ENCODE measurements at regions not wholly inside any gene's neighbourhood (a gene's known extent, or its start where the extent isn't known, plus 50 kb on each side); places are given as distances from the start of the nearest gene placed in this dataset.

DNA sequence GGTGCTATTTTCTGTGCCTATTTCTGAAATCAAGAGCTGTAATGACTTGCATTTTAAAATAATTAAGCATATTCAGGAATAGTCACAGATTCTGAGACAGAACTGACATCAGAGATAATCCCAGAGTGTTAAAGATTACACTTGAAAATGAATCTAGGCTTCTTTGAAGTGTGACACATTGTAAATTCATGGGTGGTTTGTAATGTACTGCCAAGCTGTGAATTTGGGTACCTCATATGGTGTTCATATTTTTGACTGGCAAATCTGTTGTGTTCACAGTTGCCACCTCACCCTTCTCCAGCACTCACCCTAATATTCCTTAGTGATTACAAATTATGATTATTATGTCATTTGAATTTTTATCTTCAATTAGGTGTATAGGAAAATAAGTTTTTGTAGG, 78.5 kb upstream of the CSRP2 start:
- H3K36me3 ChIP-seq (ENCODE audit: insufficient read depth, low read length), result no peaks in the 10 kb centered on the region
- H4K20me1 ChIP-seq (ENCODE audit: insufficient read depth, low read length), result no peaks in the 10 kb centered on the region
- no peak for DNase-seq (ENCODE audit: insufficient read length, low spot score, missing footprints)
- TF ChIP-seq, protein P1, sequence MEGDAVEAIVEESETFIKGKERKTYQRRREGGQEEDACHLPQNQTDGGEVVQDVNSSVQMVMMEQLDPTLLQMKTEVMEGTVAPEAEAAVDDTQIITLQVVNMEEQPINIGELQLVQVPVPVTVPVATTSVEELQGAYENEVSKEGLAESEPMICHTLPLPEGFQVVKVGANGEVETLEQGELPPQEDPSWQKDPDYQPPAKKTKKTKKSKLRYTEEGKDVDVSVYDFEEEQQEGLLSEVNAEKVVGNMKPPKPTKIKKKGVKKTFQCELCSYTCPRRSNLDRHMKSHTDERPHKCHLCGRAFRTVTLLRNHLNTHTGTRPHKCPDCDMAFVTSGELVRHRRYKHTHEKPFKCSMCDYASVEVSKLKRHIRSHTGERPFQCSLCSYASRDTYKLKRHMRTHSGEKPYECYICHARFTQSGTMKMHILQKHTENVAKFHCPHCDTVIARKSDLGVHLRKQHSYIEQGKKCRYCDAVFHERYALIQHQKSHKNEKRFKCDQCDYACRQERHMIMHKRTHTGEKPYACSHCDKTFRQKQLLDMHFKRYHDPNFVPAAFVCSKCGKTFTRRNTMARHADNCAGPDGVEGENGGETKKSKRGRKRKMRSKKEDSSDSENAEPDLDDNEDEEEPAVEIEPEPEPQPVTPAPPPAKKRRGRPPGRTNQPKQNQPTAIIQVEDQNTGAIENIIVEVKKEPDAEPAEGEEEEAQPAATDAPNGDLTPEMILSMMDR (IDR thresholded peaks at IDR 0.05; ENCODE audit: extremely low read depth, low read depth, low read length), result no peak
- H2AFZ ChIP-seq (ENCODE audit: low read length), result no peak overlapping the region
- H3K27me3 ChIP-seq (ENCODE audit: insufficient read depth, low read length), result no peaks in the 10 kb centered on the region
- no peaks in the 10 kb centered on the region for H3K4me1 ChIP-seq (ENCODE audit: insufficient read depth, low read length)
- no peaks in the 10 kb centered on the region for H3K79me2 ChIP-seq (ENCODE audit: insufficient read depth, low read length)
- no peak overlapping the region for H3K27ac ChIP-seq (ENCODE audit: low read depth, low read length)
- no peaks in the 10 kb centered on the region for H3K9me3 ChIP-seq (ENCODE audit: low read depth, low read length)
- H3K4me3 ChIP-seq (ENCODE audit: insufficient read depth, low read length), result no peak overlapping the region
- no peak overlapping the region for H3K4me2 ChIP-seq (ENCODE audit: insufficient read depth, low read length)

DNA sequence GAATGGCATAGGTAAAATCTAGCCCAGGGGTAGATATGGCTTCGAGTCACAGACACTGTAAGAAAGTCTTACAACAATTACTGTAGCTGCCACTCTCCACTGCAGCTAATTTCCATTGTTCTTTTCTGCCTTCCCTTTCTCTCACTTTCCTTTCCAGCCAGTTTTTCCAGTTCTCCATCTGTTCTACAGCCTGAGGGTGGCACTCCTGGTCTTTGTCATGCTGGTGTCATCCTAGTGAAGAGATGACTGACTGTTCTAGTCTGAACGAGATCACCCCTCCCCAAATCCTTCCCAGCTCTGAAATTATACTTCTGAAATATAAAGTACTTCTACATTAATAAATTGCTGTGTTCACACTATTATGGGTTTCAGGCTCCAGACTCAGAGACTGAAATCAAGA, 74.2 kb upstream of the CSRP2 start:
- Histone ChIP-seq H4K20me1 (ENCODE audit: insufficient read depth, low read length) (no peaks in the 10 kb centered on the region), H3K36me3 (ENCODE audit: insufficient read depth, low read length) (no peaks in the 10 kb centered on the region), H3K4me2 (ENCODE audit: insufficient read depth, low read length) (no peak overlapping the region), H3K27ac (ENCODE audit: low read depth, low read length) (no peak overlapping the region), H3K4me1 (ENCODE audit: insufficient read depth, low read length) (no peaks in the 10 kb centered on the region), H2AFZ (ENCODE audit: low read length) (no peak overlapping the region), H3K27me3 (ENCODE audit: insufficient read depth, low read length) (peaks cover 4% of the 10 kb centered on the region), H3K79me2 (ENCODE audit: insufficient read depth, low read length) (no peaks in the 10 kb centered on the region), H3K4me3 (ENCODE audit: insufficient read depth, low read length) (no peak overlapping the region), H3K9me3 (ENCODE audit: low read depth, low read length) (no peaks in the 10 kb centered on the region)
- DNase-seq (ENCODE audit: insufficient read length, low spot score, missing footprints), result no peak
- TF ChIP-seq, protein P1 (IDR thresholded peaks at IDR 0.05; ENCODE audit: extremely low read depth, low read depth, low read length), result peak; percentile 10

DNA sequence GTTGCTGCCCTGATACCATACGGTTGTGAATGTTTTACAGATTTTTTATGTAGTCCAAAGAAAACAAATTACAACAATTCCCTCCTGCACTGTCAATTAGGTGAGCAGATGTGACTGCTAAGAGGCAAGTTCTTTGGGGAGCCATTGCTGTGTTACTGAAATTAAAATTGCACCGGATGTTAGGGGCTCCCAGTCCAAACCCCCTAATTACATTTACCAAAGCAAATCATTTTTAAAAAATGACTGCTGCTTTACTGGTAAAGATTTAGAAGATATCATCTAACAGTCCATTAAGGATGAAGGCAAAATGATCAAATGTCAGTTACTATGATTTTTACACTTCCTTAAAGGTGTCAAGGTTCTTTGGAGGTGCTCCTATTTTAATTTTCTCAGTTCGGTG, 70.1 kb upstream of the CSRP2 start:
- Histone ChIP-seq H3K79me2 (ENCODE audit: insufficient read depth, low read length) (no peaks in the 10 kb centered on the region), H4K20me1 (ENCODE audit: insufficient read depth, low read length) (no peaks in the 10 kb centered on the region), H3K27me3 (ENCODE audit: insufficient read depth, low read length) (peaks cover 4% of the 10 kb centered on the region), H3K36me3 (ENCODE audit: insufficient read depth, low read length) (no peaks in the 10 kb centered on the region), H3K27ac (ENCODE audit: low read depth, low read length) (no peak overlapping the region), H3K4me3 (ENCODE audit: insufficient read depth, low read length) (no peak overlapping the region), H3K9me3 (ENCODE audit: low read depth, low read length) (no peaks in the 10 kb centered on the region), H3K4me1 (ENCODE audit: insufficient read depth, low read length) (peaks cover 4% of the 10 kb centered on the region), H2AFZ (ENCODE audit: low read length) (no peak overlapping the region), H3K4me2 (ENCODE audit: insufficient read depth, low read length) (no peak overlapping the region)
- no peak for DNase-seq (ENCODE audit: insufficient read length, low spot score, missing footprints)
- TF ChIP-seq, protein P1 (IDR thresholded peaks at IDR 0.05; ENCODE audit: extremely low read depth, low read depth, low read length), result no peak

DNA sequence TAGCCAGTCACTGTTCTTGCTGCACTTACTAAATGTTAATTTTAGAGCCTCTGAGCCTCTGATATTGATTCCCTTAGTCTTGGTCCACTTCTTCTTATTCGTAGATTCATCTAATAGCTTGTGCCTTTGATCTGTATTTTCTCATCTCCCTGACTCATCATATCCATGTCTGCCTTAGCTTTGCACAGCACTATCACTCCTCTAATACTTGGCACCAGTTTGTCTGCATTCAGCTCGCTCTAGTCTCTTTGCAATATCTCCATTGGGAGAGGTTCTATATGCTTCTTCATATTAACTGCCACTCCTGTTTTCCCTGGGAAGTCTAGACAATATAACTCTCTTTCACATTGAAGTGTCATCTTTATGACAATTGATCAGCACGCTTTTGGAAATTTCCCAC, 68.5 kb upstream of the CSRP2 start:
- no peak for DNase-seq (ENCODE audit: insufficient read length, low spot score, missing footprints)
- Histone ChIP-seq H4K20me1 (ENCODE audit: insufficient read depth, low read length) (no peaks in the 10 kb centered on the region), H3K4me2 (ENCODE audit: insufficient read depth, low read length) (no peak overlapping the region), H3K36me3 (ENCODE audit: insufficient read depth, low read length) (no peaks in the 10 kb centered on the region), H2AFZ (ENCODE audit: low read length) (no peak overlapping the region), H3K27ac (ENCODE audit: low read depth, low read length) (no peak overlapping the region), H3K4me1 (ENCODE audit: insufficient read depth, low read length) (peaks cover 10% of the 10 kb centered on the region), H3K79me2 (ENCODE audit: insufficient read depth, low read length) (no peaks in the 10 kb centered on the region), H3K27me3 (ENCODE audit: insufficient read depth, low read length) (peaks cover 4% of the 10 kb centered on the region), H3K4me3 (ENCODE audit: insufficient read depth, low read length) (no peak overlapping the region), H3K9me3 (ENCODE audit: low read depth, low read length) (no peaks in the 10 kb centered on the region)
- TF ChIP-seq, protein P1 (IDR thresholded peaks at IDR 0.05; ENCODE audit: extremely low read depth, low read depth, low read length), result no peak

All from osteoblast (primary cell).